H9 (cell line): ENCODE measurements at regions not wholly inside any gene's neighbourhood (a gene's known extent, or its start where the extent isn't known, plus 50 kb on each side); places are given as distances from the start of the nearest gene placed in this dataset.

Experiments used
- DNase-seq: peaks from one replicate; pipeline ENCODE4 v3.0.0-alpha.2; 2017
- H2AFZ ChIP-seq: one replicate; pipeline ENCODE4 v1.6.1; 2013; ENCODE audit warnings: mild to moderate bottlenecking, low read length, control low read depth, moderate library complexity
- H2AK5ac ChIP-seq: 2 replicates; pipeline ENCODE4 v1.6.1; 2013; ENCODE audit warnings: low read length, control low read depth, mixed read lengths; ENCODE audit not compliant: insufficient read length
- H2BK120ac ChIP-seq: one replicate; pipeline ENCODE4 v1.6.1; 2013; ENCODE audit warnings: low read depth, mild to moderate bottlenecking, low read length, control low read depth, inconsistent platforms; ENCODE audit not compliant: poor library complexity, severe bottlenecking
- H2BK12ac ChIP-seq: 2 replicates; pipeline ENCODE4 v1.6.1; 2013; ENCODE audit warnings: low read length, control low read depth, mixed read lengths, low read depth; ENCODE audit not compliant: insufficient read length
- H2BK15ac ChIP-seq: 2 replicates; pipeline ENCODE4 v1.6.1; 2013; ENCODE audit warnings: low read depth, low read length, control low read depth
- H2BK20ac ChIP-seq: one replicate; pipeline ENCODE4 v1.6.1; 2013; ENCODE audit warnings: low read depth, mild to moderate bottlenecking, low read length, control low read depth, inconsistent platforms; ENCODE audit not compliant: poor library complexity, severe bottlenecking
- H2BK5ac ChIP-seq: 2 replicates; pipeline ENCODE4 v1.6.1; 2013; ENCODE audit warnings: low read length, control low read depth, mixed read lengths; ENCODE audit not compliant: insufficient read length
- H3K14ac ChIP-seq: 2 replicates; pipeline ENCODE4 v1.6.1; 2013; ENCODE audit warnings: low read length, control low read depth; ENCODE audit not compliant: insufficient read depth
- H3K18ac ChIP-seq: 2 replicates; pipeline ENCODE4 v1.6.1; 2013; ENCODE audit warnings: low read depth, mild to moderate bottlenecking, mixed read lengths, low read length, control low read depth; ENCODE audit not compliant: insufficient read length
- H3K23ac ChIP-seq: 2 replicates; pipeline ENCODE4 v1.6.1; 2013; ENCODE audit warnings: low read length, control low read depth, mixed read lengths, low read depth; ENCODE audit not compliant: insufficient read length
- H3K23me2 ChIP-seq: 2 replicates; pipeline ENCODE4 v1.6.1; 2013; ENCODE audit warnings: low read depth, mild to moderate bottlenecking, mixed read lengths, low read length, control low read depth; ENCODE audit not compliant: insufficient read length, poor library complexity, severe bottlenecking
- H3K27ac ChIP-seq: 2 replicates; pipeline ENCODE4 v1.5.1; 2013; ENCODE audit warnings: low read length, control low read depth, mixed read lengths, low read depth; ENCODE audit not compliant: insufficient read length
- H3K27me3 ChIP-seq: 2 replicates; pipeline ENCODE4 v1.6.1; 2013; ENCODE audit warnings: low read length, control low read depth, inconsistent platforms; ENCODE audit not compliant: insufficient read depth
- H3K4ac ChIP-seq: 2 replicates; pipeline ENCODE4 v1.6.1; 2013; ENCODE audit warnings: low read depth, mild to moderate bottlenecking, control low read depth, inconsistent platforms, low read length, moderate library complexity
- H3K4me1 ChIP-seq: 2 replicates; pipeline ENCODE4 v1.6.1; 2013; ENCODE audit warnings: low read length, control low read depth, inconsistent platforms; ENCODE audit not compliant: insufficient read depth
- H3K4me2 ChIP-seq: 2 replicates; pipeline ENCODE4 v1.6.1; 2013; ENCODE audit warnings: low read length, control low read depth, mixed read lengths; ENCODE audit not compliant: insufficient read length, insufficient read depth
- H3K56ac ChIP-seq: 2 replicates; pipeline ENCODE4 v1.6.1; 2013; ENCODE audit warnings: low read depth, mild to moderate bottlenecking, mixed read lengths, low read length, control low read depth; ENCODE audit not compliant: insufficient read length
- H3K79me1 ChIP-seq: 2 replicates; pipeline ENCODE4 v1.6.1; 2013; ENCODE audit warnings: low read depth, mild to moderate bottlenecking, moderate library complexity, low read length, control low read depth, inconsistent platforms; ENCODE audit not compliant: insufficient read depth, poor library complexity, severe bottlenecking
- H3K79me2 ChIP-seq: 2 replicates; pipeline ENCODE4 v1.6.1; 2013; ENCODE audit warnings: low read length, control low read depth, inconsistent platforms; ENCODE audit not compliant: insufficient read depth
- H3K9ac ChIP-seq: 2 replicates; pipeline ENCODE4 v1.6.1; 2013; ENCODE audit warnings: low read length, control low read depth, mixed read lengths; ENCODE audit not compliant: insufficient read length; ENCODE audit errors: extremely low read depth
- H3K9me3 ChIP-seq: one replicate; pipeline ENCODE4 v1.6.1; 2013; ENCODE audit warnings: low read depth, low read length, inconsistent platforms; ENCODE audit not compliant: control insufficient read depth
- H3T11ph ChIP-seq: one replicate; pipeline ENCODE4 v1.6.1; 2013; ENCODE audit warnings: mild to moderate bottlenecking, low read length, control low read depth, inconsistent platforms
- H4K20me1 ChIP-seq: one replicate; pipeline ENCODE4 v1.6.1; 2013; ENCODE audit not compliant: control insufficient read depth, insufficient read length, insufficient read depth
- H4K5ac ChIP-seq: 2 replicates; pipeline ENCODE4 v1.6.1; 2013; ENCODE audit warnings: low read depth, mild to moderate bottlenecking, mixed read lengths, low read length, control low read depth; ENCODE audit not compliant: insufficient read length
- H4K8ac ChIP-seq: replicated peaks from 2 replicates; pipeline ENCODE4 v1.6.1; 2013; ENCODE audit warnings: low read length, control low read depth, mixed read lengths, low read depth; ENCODE audit not compliant: insufficient read length
- H4K91ac ChIP-seq: 2 replicates; pipeline ENCODE4 v1.6.1; 2013; ENCODE audit warnings: low read depth, mild to moderate bottlenecking, moderate library complexity, mixed read lengths, low read length, control low read depth; ENCODE audit not compliant: insufficient read length
- H3K27ac Mint-ChIP-seq, 3 experiments: 2 replicates in 2 of 3; 3 replicates in 1 of 3; pipeline ENCODE4 v1.8.0; 2020 to 2021; ENCODE audit warnings: mixed read lengths in 3 of 3, mild to moderate bottlenecking in 1 of 3, moderate library complexity in 1 of 3
- H3K27me3 Mint-ChIP-seq: 2 replicates; pipeline ENCODE4 v1.8.0; 2021; ENCODE audit warnings: low read depth, mild to moderate bottlenecking, moderate library complexity, mixed read lengths
- H3K36me3 Mint-ChIP-seq, 3 experiments: 2 replicates in 2 of 3; 3 replicates in 1 of 3; pipeline ENCODE4 v1.8.0; 2020 to 2021; ENCODE audit warnings: low read depth in 3 of 3, mixed read lengths in 3 of 3; ENCODE audit not compliant: insufficient read depth in 1 of 3
- H3K4me1 Mint-ChIP-seq, 2 experiments: 2 replicates each; pipeline ENCODE4 v1.8.0; 2020; ENCODE audit warnings: mixed read lengths in 2 of 2
- H3K4me3 Mint-ChIP-seq, 2 experiments: 2 replicates in 1 of 2; 3 replicates in 1 of 2; pipeline ENCODE4 v1.8.0; 2020 to 2021; ENCODE audit warnings: mild to moderate bottlenecking in 2 of 2, mixed read lengths in 2 of 2, moderate library complexity in 1 of 2
- H3K9me3 Mint-ChIP-seq, 2 experiments: 2 replicates in 1 of 2; 3 replicates in 1 of 2; pipeline ENCODE4 v1.8.0; 2020; ENCODE audit warnings: mild to moderate bottlenecking in 2 of 2, mixed read lengths in 2 of 2, moderate library complexity in 1 of 2
- CTCF ChIP-seq: fragments of 200-600 bp; sonication (generic); conservative IDR thresholded peaks from 3 replicates; pipeline ENCODE4 v1.8.0; 2021; ENCODE audit warnings: antibody characterized with exemption, mild to moderate bottlenecking
- WGBS: extraction: QIAGEN DNeasy Blood & Tissue Kit; methylation state at CpG from one replicate; pipeline ENCODE4 v1.1.7; 2013; ENCODE audit warnings: missing lambda C conversion rate, low lambda C conversion rate, mixed read lengths; ENCODE audit not compliant: insufficient read length; ENCODE audit errors: extremely low coverage; 5-methylcytosine and 5-hydroxymethylcytosine counted together

DNA sequence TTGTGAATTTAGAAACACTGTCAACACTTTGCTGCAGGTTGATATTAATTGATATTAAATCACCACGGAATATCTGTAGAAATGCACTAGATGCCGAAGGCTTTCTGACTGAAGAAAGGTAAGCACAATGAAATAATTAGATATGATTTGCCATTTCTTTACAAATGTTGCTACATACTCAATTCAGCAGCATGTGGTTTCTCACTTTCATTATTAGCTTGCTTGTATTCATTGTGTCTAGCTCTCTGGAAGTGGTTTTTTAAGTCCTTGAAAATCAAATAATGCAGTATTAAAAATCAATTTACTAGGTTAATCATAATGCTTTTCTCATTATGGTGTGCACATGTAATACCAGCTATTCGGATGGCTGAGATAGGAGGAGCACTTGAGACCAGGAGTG is 231.3 kb upstream of the MARCKS start:
- H4K8ac ChIP-seq = no peak overlapping the region
- H2AK5ac ChIP-seq = no peak overlapping the region
- H2BK15ac ChIP-seq = no peak overlapping the region
- H3K9ac ChIP-seq = no peak overlapping the region
- H3K79me1 ChIP-seq = no peaks in the 10 kb centered on the region
- H2BK5ac ChIP-seq = no peak overlapping the region
- no peaks in the 10 kb centered on the region for H3K9me3 ChIP-seq
- no peaks in the 10 kb centered on the region for H3K79me2 ChIP-seq
- no peak overlapping the region for H4K91ac ChIP-seq
- WGBS = no CpG with 5 or more reads among the region's 3 CpGs
- no peak overlapping the region for H3K4me3 Mint-ChIP-seq
- no peak overlapping the region for H3K27ac Mint-ChIP-seq
- H4K5ac ChIP-seq = no peak overlapping the region
- peaks cover 2% of the 10 kb centered on the region; the same call in 1 of the 2 replicates for H3K27me3 Mint-ChIP-seq
- H3K27ac ChIP-seq = no peak overlapping the region
- no peaks in the 10 kb centered on the region for H3K23me2 ChIP-seq
- H4K20me1 ChIP-seq = no peaks in the 10 kb centered on the region
- H3K23ac ChIP-seq = no peak overlapping the region
- no peak overlapping the region for H3K56ac ChIP-seq
- no peaks in the 10 kb centered on the region for H3K4me1 ChIP-seq
- H2AFZ ChIP-seq = no peak overlapping the region
- no peak overlapping the region for H3K14ac ChIP-seq
- TF ChIP-seq CTCF = no peak
- H3K4ac ChIP-seq = no peak overlapping the region
- no peaks in the 10 kb centered on the region for H3K9me3 Mint-ChIP-seq
- H2BK12ac ChIP-seq = no peak overlapping the region
- H3K18ac ChIP-seq = no peak overlapping the region
- no peak overlapping the region for H3K4me2 ChIP-seq
- H3K27me3 ChIP-seq = no peaks in the 10 kb centered on the region; the same call in 1 of the 2 replicates
- peaks cover 3 to 6% of the 10 kb centered on the region in 2 experiments for H3K4me1 Mint-ChIP-seq
- H2BK20ac ChIP-seq = no peak overlapping the region
- no peak for DNase-seq
- no peak overlapping the region for H2BK120ac ChIP-seq
- H3T11ph ChIP-seq = no peak overlapping the region
- no peaks in the 10 kb centered on the region for H3K36me3 Mint-ChIP-seq
